B cell (primary cell): ENCODE measurements at regions not wholly inside any gene's neighbourhood (a gene's known extent, or its start where the extent isn't known, plus 50 kb on each side); places are given as distances from the start of the nearest gene placed in this dataset.

Source experiments
- CTCF ChIP-seq: fragments of 200-600 bp; IDR thresholded peaks from one replicate; pipeline ENCODE4 v1.8.0; 2022; ENCODE audit warnings: antibody characterized with exemption, mild to moderate bottlenecking
- EZH2 ChIP-seq: IDR thresholded peaks from 2 replicates; pipeline ENCODE4 v1.6.1; 2012; ENCODE audit warnings: borderline replicate concordance, low read depth, mild to moderate bottlenecking, moderate library complexity, low read length; ENCODE audit not compliant: insufficient read depth, poor library complexity, severe bottlenecking

- TF ChIP-seq CTCF (no peak), EZH2 (no peak)
Measured at GRCh38 chr9:99628285-99628684, 193.4 kb upstream of the NR4A3 start.
